Peyer's patch (tissue), 4 donors: ENCODE measurements at regions not wholly inside any gene's neighbourhood (a gene's known extent, or its start where the extent isn't known, plus 50 kb on each side); places are given as distances from the start of the nearest gene placed in this dataset.

Experiments
- DNase-seq, 3 donors: peaks; one replicate each; pipeline ENCODE4 v3.0.0-alpha.2; 2017 to 2019
- H3K27ac ChIP-seq, 4 donors: fragments of 200-600 bp; sonication (generic); one replicate each; pipeline ENCODE4 v1.5.1; 2016 to 2019
- H3K27me3 ChIP-seq, 2 donors: fragments of 200-600 bp; sonication (generic); one replicate each; pipeline ENCODE4 v1.5.1; 2019
- H3K36me3 ChIP-seq, 3 donors: fragments of 200-600 bp; sonication (generic); one replicate each; pipeline ENCODE4 v1.5.1; 2016 to 2019
- H3K4me1 ChIP-seq, 4 donors: fragments of 200-600 bp; sonication (generic); one replicate each; pipeline ENCODE4 v1.5.1; 2016 to 2019
- H3K4me3 ChIP-seq, 4 donors: fragments of 200-600 bp; sonication (generic); 1 replicate in 3 of 4; 2 replicates in 1 of 4; pipeline ENCODE4 v1.5.1; 2016 to 2019; ENCODE audit warnings: mild to moderate bottlenecking in 1 of 4
- H3K9me3 ChIP-seq, 4 donors: fragments of 200-600 bp; sonication (generic); one replicate each; pipeline ENCODE4 v1.5.1; 2016 to 2019; ENCODE audit warnings: mild to moderate bottlenecking in 1 of 4
- CTCF ChIP-seq, 6 experiments: fragments of 450-650 bp in 4 of 6; fragments of 200-600 bp in 2 of 6; sonication (generic) in 1 of 6; IDR thresholded peaks; one replicate each; pipeline ENCODE4 v1.5.1; 2017 to 2019; ENCODE audit warnings: antibody characterized with exemption in 6 of 6, mild to moderate bottlenecking in 3 of 6, moderate library complexity in 1 of 6
- POLR2A ChIP-seq, 2 donors: fragments of 450-650 bp; IDR thresholded peaks; one replicate each; pipeline ENCODE4 v1.5.1; 2017; ENCODE audit warnings: antibody characterized with exemption in 2 of 2, mild to moderate bottlenecking in 2 of 2, moderate library complexity in 2 of 2

- no peak for DNase-seq
- no peak for TF ChIP-seq POLR2A (IDR thresholded peaks at IDR 0.05)
- no peak for TF ChIP-seq CTCF (IDR thresholded peaks at IDR 0.05)
- no peak overlapping the region for H3K4me3 ChIP-seq
- H3K4me1 ChIP-seq: no peaks in the 10 kb centered on the region
- H3K9me3 ChIP-seq: no peaks in the 10 kb centered on the region
- no peak overlapping the region for H3K27ac ChIP-seq
- no peaks in the 10 kb centered on the region for H3K27me3 ChIP-seq
- no peaks in the 10 kb centered on the region for H3K36me3 ChIP-seq
Observed at GRCh38 chr13:90382425-90382824, 965.1 kb upstream of the MIR17HG start.

DNA sequence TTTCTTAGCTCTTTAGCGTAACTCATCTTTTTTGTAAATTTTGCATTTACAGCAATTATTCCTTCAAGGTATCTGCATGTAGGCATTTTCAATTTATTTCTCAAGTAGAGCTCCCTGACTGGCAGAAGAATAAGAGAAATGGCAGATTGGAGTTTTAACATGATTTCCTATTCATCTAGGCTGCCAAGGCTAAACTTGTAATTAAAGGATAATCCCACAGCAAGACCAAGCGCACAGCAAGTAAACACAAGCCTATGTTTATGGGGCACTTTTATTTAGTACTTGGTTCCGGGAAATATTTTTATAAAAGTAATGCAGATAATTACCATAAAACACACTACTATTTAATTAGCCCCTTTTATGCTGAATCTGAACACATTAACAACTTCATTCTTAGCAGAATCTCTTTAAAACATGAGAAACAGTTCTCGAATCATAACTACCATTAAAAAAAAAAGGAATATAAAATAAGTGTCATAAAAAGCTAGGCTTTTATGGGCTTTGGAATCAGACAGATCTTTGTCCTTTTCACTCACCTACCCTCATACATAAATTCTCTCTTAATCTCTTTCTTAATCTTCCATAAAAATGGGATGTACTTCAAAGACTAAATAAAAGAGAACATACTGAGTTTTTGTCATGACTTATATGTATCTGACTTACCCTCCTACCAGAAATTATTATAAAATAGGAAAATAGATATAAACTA lies 961.6 kb upstream of the MIR17HG start:
- no peak overlapping the region for H3K27ac ChIP-seq
- H3K9me3 ChIP-seq: no peaks in the 10 kb centered on the region
- H3K36me3 ChIP-seq: no peaks in the 10 kb centered on the region
- no peaks in the 10 kb centered on the region for H3K4me1 ChIP-seq
- no peak overlapping the region for H3K4me3 ChIP-seq
- H3K27me3 ChIP-seq: no peaks in the 10 kb centered on the region
- TF ChIP-seq CTCF (IDR thresholded peaks at IDR 0.05) (no peak), POLR2A (IDR thresholded peaks at IDR 0.05) (no peak)
- no peak for DNase-seq

DNA sequence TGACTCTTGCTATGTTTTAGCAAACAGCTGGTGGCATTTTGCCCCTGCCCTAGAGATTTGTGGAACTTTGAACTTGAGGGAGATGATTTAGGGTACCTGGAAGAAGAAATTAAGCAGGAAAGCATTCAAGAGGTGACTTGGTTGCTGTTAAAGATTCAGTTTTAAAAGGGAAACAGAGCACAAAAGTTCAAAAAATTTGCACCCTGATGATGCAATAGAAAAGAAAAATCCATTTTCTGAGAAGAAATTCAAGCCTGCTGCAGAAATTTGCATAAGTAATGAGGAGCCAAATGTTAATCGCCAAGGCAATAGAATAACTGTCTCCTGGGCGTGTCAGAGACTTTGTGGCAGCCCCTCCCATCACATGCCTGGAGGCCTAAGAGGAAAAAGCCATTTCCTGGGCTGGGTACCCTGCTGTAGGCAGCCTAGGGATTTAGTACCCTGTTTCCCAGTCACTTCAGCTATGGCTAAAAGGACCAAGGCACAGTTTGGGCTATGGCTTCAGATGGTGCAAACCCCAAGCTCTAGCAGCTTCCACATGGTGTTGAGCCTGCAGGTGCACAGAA lies 958.5 kb upstream of the MIR17HG start:
- no peak for DNase-seq
- no peak overlapping the region for H3K27ac ChIP-seq
- TF ChIP-seq POLR2A (IDR thresholded peaks at IDR 0.05) (no peak), CTCF (IDR thresholded peaks at IDR 0.05) (no peak)
- H3K27me3 ChIP-seq: no peaks in the 10 kb centered on the region
- H3K4me3 ChIP-seq: no peak overlapping the region
- no peaks in the 10 kb centered on the region for H3K4me1 ChIP-seq
- no peaks in the 10 kb centered on the region for H3K36me3 ChIP-seq
- H3K9me3 ChIP-seq: no peaks in the 10 kb centered on the region

- Histone ChIP-seq H3K4me1 (no peaks in the 10 kb centered on the region), H3K27ac (no peak overlapping the region)
Observed at GRCh38 chr13:90389537-90389936, 958.0 kb upstream of the MIR17HG start.

GRCh38 chr13:90393408-90393807 lies 954.1 kb upstream of the MIR17HG start:
- Histone ChIP-seq H3K4me3 (no peak overlapping the region), H3K27me3 (no peaks in the 10 kb centered on the region), H3K36me3 (no peaks in the 10 kb centered on the region), H3K4me1 (no peaks in the 10 kb centered on the region), H3K9me3 (no peaks in the 10 kb centered on the region), H3K27ac (no peak overlapping the region)
- TF ChIP-seq POLR2A (IDR thresholded peaks at IDR 0.05) (no peak), CTCF (IDR thresholded peaks at IDR 0.05) (no peak)
- DNase-seq: no peak

More at GRCh38 chr13:90389537-90389936, 958.0 kb upstream of the MIR17HG start:
- Histone ChIP-seq H3K36me3 (no peaks in the 10 kb centered on the region), H3K4me3 (no peak overlapping the region), H3K9me3 (no peaks in the 10 kb centered on the region), H3K27me3 (no peaks in the 10 kb centered on the region)
- TF ChIP-seq POLR2A (IDR thresholded peaks at IDR 0.05) (no peak), CTCF (IDR thresholded peaks at IDR 0.05) (no peak)
- DNase-seq: no peak
